GM18870 (cell line): ENCODE measurements at regions not wholly inside any gene's neighbourhood (a gene's known extent, or its start where the extent isn't known, plus 50 kb on each side); places are given as distances from the start of the nearest gene placed in this dataset.

ENCODE experiments used
- ATAC-seq: cut with Tn5 transposase; IDR thresholded peaks from one replicate; pipeline ENCODE4 v1.9.1; 2021; ENCODE audit warnings: moderate library complexity; ENCODE audit not compliant: unreplicated experiment

GRCh38 chr13:26989957-26990713 lies 181.5 kb downstream of the USP12 start:
- ATAC-seq = no peak

- no peak for ATAC-seq
Observed at GRCh38 chr13:26989261-26989956, 182.2 kb downstream of the USP12 start.

- no peak for ATAC-seq
Observed at GRCh38 chr13:26988059-26988769, 183.4 kb downstream of the USP12 start.

GRCh38 chr13:26987486-26988013 lies 184.1 kb downstream of the USP12 start:
- ATAC-seq = no peak

- peak; percentile 53 for ATAC-seq
Observed at GRCh38 chr13:26985285-26985878, 186.2 kb downstream of the USP12 start.

GRCh38 chr13:26984337-26984736 lies 187.3 kb downstream of the USP12 start:
- no peak for ATAC-seq

GRCh38 chr13:26983543-26984320 lies 187.9 kb downstream of the USP12 start:
- ATAC-seq = no peak

GRCh38 chr13:26980099-26981031 lies 191.2 kb downstream of the USP12 start:
- no peak for ATAC-seq

GRCh38 chr13:26979334-26979733 lies 192.3 kb downstream of the USP12 start:
- ATAC-seq = no peak

- ATAC-seq = no peak
Observed at GRCh38 chr13:26978081-26978860, 193.3 kb downstream of the USP12 start.

GRCh38 chr13:26977541-26977940 lies 194.1 kb downstream of the USP12 start:
- ATAC-seq = no peak

GRCh38 chr13:26976313-26976712 lies 195.3 kb downstream of the USP12 start:
- ATAC-seq = no peak

- ATAC-seq = no peak
Observed at GRCh38 chr13:26973946-26974345, 197.7 kb downstream of the USP12 start.

GRCh38 chr13:26973295-26973694 lies 198.3 kb downstream of the USP12 start:
- no peak for ATAC-seq

GRCh38 chr13:26971990-26972887 lies 199.4 kb downstream of the USP12 start:
- no peak for ATAC-seq

- no peak for ATAC-seq
Observed at GRCh38 chr13:26968431-26969341, 202.9 kb downstream of the USP12 start.
